Esophagus (tissue), 2 donors: ENCODE measurements at regions not wholly inside any gene's neighbourhood (a gene's known extent, or its start where the extent isn't known, plus 50 kb on each side); places are given as distances from the start of the nearest gene placed in this dataset.

Experiments
- H3K27ac ChIP-seq, 2 donors: one replicate each; pipeline ENCODE4 v1.5.1; 2013; ENCODE audit warnings: low read depth in 2 of 2, mild to moderate bottlenecking in 2 of 2, inconsistent platforms in 1 of 2, low read length in 1 of 2, moderate library complexity in 1 of 2
- H3K27me3 ChIP-seq, 2 donors: one replicate each; pipeline ENCODE4 v1.6.1; 2013; ENCODE audit warnings: low read length in 2 of 2, control low read depth in 1 of 2, mild to moderate bottlenecking in 1 of 2; ENCODE audit not compliant: insufficient read depth in 2 of 2, control insufficient read depth in 1 of 2
- H3K36me3 ChIP-seq, 2 donors: one replicate each; pipeline ENCODE4 v1.6.1; 2013; ENCODE audit warnings: low read length in 1 of 2; ENCODE audit not compliant: control insufficient read depth in 2 of 2, insufficient read depth in 2 of 2
- H3K4me1 ChIP-seq, 2 donors: one replicate each; pipeline ENCODE4 v1.6.1; 2013; ENCODE audit warnings: low read length in 1 of 2; ENCODE audit not compliant: control insufficient read depth in 2 of 2, insufficient read depth in 2 of 2
- H3K4me3 ChIP-seq, 2 donors: one replicate each; pipeline ENCODE4 v1.5.1; 2013; ENCODE audit warnings: low read length in 2 of 2, mild to moderate bottlenecking in 2 of 2, low read depth in 1 of 2, moderate library complexity in 1 of 2
- H3K9me3 ChIP-seq, 2 donors: one replicate each; pipeline ENCODE4 v1.6.1; 2013; ENCODE audit warnings: mild to moderate bottlenecking in 2 of 2, low read depth in 1 of 2, low read length in 1 of 2, moderate library complexity in 1 of 2; ENCODE audit not compliant: control insufficient read depth in 2 of 2, insufficient read depth in 1 of 2
- WGBS, 2 donors: extraction: QIAGEN DNeasy Blood & Tissue Kit; methylation state at CpG; one replicate each; pipeline ENCODE4 v1.1.7; 2013; 5-methylcytosine and 5-hydroxymethylcytosine counted together
- donor health status: healthy with polysubstance abuse.
- donor health status: Bipolar disorder and iron deficiency.

GRCh38 chr6:126261792-126262421 is 78.0 kb upstream of the CENPW start:
- Histone ChIP-seq H3K4me1 (no peaks in the 10 kb centered on the region), H3K27me3 (no peaks in the 10 kb centered on the region), H3K36me3 (no peaks in the 10 kb centered on the region), H3K4me3 (no peak overlapping the region), H3K9me3 (peaks cover 0 to 12% of the 10 kb centered on the region in 2 donors), H3K27ac (no peak overlapping the region)
- WGBS, 2 donors: 95 to 97% methylated on average over 7 of the region's 7 CpGs

GRCh38 chr6:126264265-126264664 is 75.7 kb upstream of the CENPW start:
- H3K27ac ChIP-seq: no peak overlapping the region
- peaks cover 0 to 5% of the 10 kb centered on the region in 2 donors for H3K9me3 ChIP-seq
- H3K4me3 ChIP-seq: no peak overlapping the region
- 78 to 88% methylated on average over 1 of the region's 1 CpG for WGBS, 2 donors
- H3K27me3 ChIP-seq: no peaks in the 10 kb centered on the region
- H3K4me1 ChIP-seq: no peaks in the 10 kb centered on the region
- H3K36me3 ChIP-seq: no peaks in the 10 kb centered on the region

- Histone ChIP-seq H3K4me1 (no peaks in the 10 kb centered on the region), H3K27me3 (no peaks in the 10 kb centered on the region), H3K9me3 (peaks cover 0 to 3% of the 10 kb centered on the region in 2 donors), H3K27ac (no peak overlapping the region), H3K4me3 (no peak overlapping the region), H3K36me3 (no peaks in the 10 kb centered on the region)
- WGBS, 2 donors: 58 to 65% methylated on average over 1 of the region's 1 CpG
Observed at GRCh38 chr6:126266664-126267063, 73.3 kb upstream of the CENPW start.

- H3K27me3 ChIP-seq: no peaks in the 10 kb centered on the region
- H3K4me1 ChIP-seq: no peaks in the 10 kb centered on the region
- 71 to 77% methylated on average over 1 of the region's 1 CpG for WGBS, 2 donors
- no peaks in the 10 kb centered on the region for H3K9me3 ChIP-seq
- no peak overlapping the region for H3K4me3 ChIP-seq
- no peaks in the 10 kb centered on the region for H3K36me3 ChIP-seq
- H3K27ac ChIP-seq: no peak overlapping the region
Observed at GRCh38 chr6:126267626-126268025, 72.3 kb upstream of the CENPW start.

GRCh38 chr6:126268092-126268491 is 71.8 kb upstream of the CENPW start:
- Histone ChIP-seq H3K4me3 (no peak overlapping the region), H3K9me3 (no peaks in the 10 kb centered on the region), H3K27me3 (no peaks in the 10 kb centered on the region), H3K27ac (no peak overlapping the region), H3K4me1 (no peaks in the 10 kb centered on the region), H3K36me3 (no peaks in the 10 kb centered on the region)
- 61 to 76% methylated on average over 2 of the region's 2 CpGs for WGBS, 2 donors

- 85 to 88% methylated on average over 4 of the region's 4 CpGs for WGBS, 2 donors
- H3K36me3 ChIP-seq: no peaks in the 10 kb centered on the region
- no peaks in the 10 kb centered on the region for H3K9me3 ChIP-seq
- no peaks in the 10 kb centered on the region for H3K27me3 ChIP-seq
- H3K4me1 ChIP-seq: no peaks in the 10 kb centered on the region
- no peak overlapping the region for H3K27ac ChIP-seq
- H3K4me3 ChIP-seq: no peak overlapping the region
Observed at GRCh38 chr6:126280287-126280686, 59.6 kb upstream of the CENPW start.

- Histone ChIP-seq H3K36me3 (no peaks in the 10 kb centered on the region), H3K4me1 (no peaks in the 10 kb centered on the region), H3K9me3 (no peaks in the 10 kb centered on the region), H3K4me3 (no peak overlapping the region), H3K27ac (no peak overlapping the region), H3K27me3 (no peaks in the 10 kb centered on the region)
- WGBS, 2 donors: 81 to 86% methylated on average over 4 of the region's 4 CpGs
Observed at GRCh38 chr6:126285871-126286365, 54.0 kb upstream of the CENPW start.
